ENCODE measurements at regions not wholly inside any gene's neighbourhood (a gene's known extent, or its start where the extent isn't known, plus 50 kb on each side); places are given as distances from the start of the nearest gene placed in this dataset.

GRCh38 chr11:111115890-111116289 lies 129.6 kb upstream of the POU2AF2 start:
- ChIA-PET POLR2A (no interaction called here), CTCF (no interaction called here)
- Mint-ChIP-seq H3K27ac (no peak overlapping the region), H3K4me3 (no peak overlapping the region), H3K4me1 (peaks cover 3% of the 10 kb centered on the region; the same call in 1 of the 2 replicates), H3K36me3 (no peaks in the 10 kb centered on the region), H3K27me3 (ENCODE audit: low read depth) (no peaks in the 10 kb centered on the region), H3K9me3 (no peaks in the 10 kb centered on the region)
- ATAC-seq: no peak
- no peak for DNase-seq (ENCODE audit: low spot score)
- TF ChIP-seq USF1 (CRISPR knock-in tag; IDR thresholded peaks at IDR 0.05): no peak
- TF ChIP-seq IRF2 (CRISPR knock-in tag; IDR thresholded peaks at IDR 0.05; ENCODE audit: borderline replicate concordance, low read depth): no peak
- no peak for TF ChIP-seq CBFB (CRISPR knock-in tag; IDR thresholded peaks at IDR 0.05; ENCODE audit: low read depth)
- no peak for TF ChIP-seq ZNF423 (CRISPR knock-in tag; IDR thresholded peaks at IDR 0.05)
- TF ChIP-seq SOX15 (CRISPR knock-in tag; IDR thresholded peaks at IDR 0.05): no peak
- TF ChIP-seq GABPB1 (CRISPR knock-in tag; IDR thresholded peaks at IDR 0.05): no peak
- TF ChIP-seq TEAD4 (CRISPR knock-in tag; IDR thresholded peaks at IDR 0.05): no peak
- TF ChIP-seq, protein P1, sequence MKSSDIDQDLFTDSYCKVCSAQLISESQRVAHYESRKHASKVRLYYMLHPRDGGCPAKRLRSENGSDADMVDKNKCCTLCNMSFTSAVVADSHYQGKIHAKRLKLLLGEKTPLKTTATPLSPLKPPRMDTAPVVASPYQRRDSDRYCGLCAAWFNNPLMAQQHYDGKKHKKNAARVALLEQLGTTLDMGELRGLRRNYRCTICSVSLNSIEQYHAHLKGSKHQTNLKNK (CRISPR knock-in tag; IDR thresholded peaks at IDR 0.05): no peak
- TF ChIP-seq ZNF396 (CRISPR knock-in tag; IDR thresholded peaks at IDR 0.05; ENCODE audit: borderline replicate concordance): no peak
- no peak for TF ChIP-seq MXD4 (CRISPR knock-in tag; IDR thresholded peaks at IDR 0.05; ENCODE audit: borderline replicate concordance)

- no peak for DNase-seq (ENCODE audit: low spot score)
- ChIA-PET CTCF (no interaction called here), POLR2A (no interaction called here)
- no peak for TF ChIP-seq ZNF396 (CRISPR knock-in tag; IDR thresholded peaks at IDR 0.05; ENCODE audit: borderline replicate concordance)
- no peak for TF ChIP-seq ESRRA (CRISPR knock-in tag; IDR thresholded peaks at IDR 0.05; ENCODE audit: borderline replicate concordance)
- no peak for TF ChIP-seq USF2 (CRISPR knock-in tag; IDR thresholded peaks at IDR 0.05)
- no peak for TF ChIP-seq TEAD1 (CRISPR knock-in tag; IDR thresholded peaks at IDR 0.05)
- TF ChIP-seq ZNF416 (CRISPR knock-in tag; IDR thresholded peaks at IDR 0.05): no peak
- TF ChIP-seq JUN (CRISPR knock-in tag; IDR thresholded peaks at IDR 0.05): no peak
- TF ChIP-seq JAZF1 (CRISPR knock-in tag; IDR thresholded peaks at IDR 0.05): no peak
- Mint-ChIP-seq H3K27ac (no peak overlapping the region), H3K4me3 (no peak overlapping the region), H3K36me3 (no peaks in the 10 kb centered on the region), H3K9me3 (no peaks in the 10 kb centered on the region), H3K4me1 (peaks cover 3% of the 10 kb centered on the region), H3K27me3 (ENCODE audit: low read depth) (no peaks in the 10 kb centered on the region)
- no peak for ATAC-seq
Measured at GRCh38 chr11:111114091-111114490, 131.4 kb upstream of the POU2AF2 start.

DNA sequence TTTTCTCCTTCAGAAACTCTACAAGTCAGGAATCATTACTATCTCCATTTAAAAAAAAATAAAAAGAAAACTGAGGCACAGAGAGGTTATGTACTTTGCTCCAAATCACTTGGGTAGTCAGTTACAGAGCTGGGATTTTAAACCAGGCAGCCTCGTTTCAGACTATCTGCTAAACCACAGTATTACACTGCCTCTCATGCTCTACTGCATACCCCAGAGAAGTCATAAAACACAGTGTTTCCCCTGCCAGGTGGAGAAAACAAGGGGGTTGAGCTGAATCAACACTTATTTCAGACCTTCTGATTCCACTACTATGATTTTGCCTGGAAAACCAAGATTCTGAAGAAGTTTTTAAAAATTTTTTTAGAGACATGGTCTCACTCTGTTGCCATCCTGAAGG lies 132.9 kb upstream of the POU2AF2 start:
- TF ChIP-seq NFYB (CRISPR knock-in tag; conservative IDR thresholded peaks at IDR 0.05; ENCODE audit: low read depth): no peak
- TF ChIP-seq PREB (CRISPR knock-in tag; IDR thresholded peaks at IDR 0.05; ENCODE audit: borderline replicate concordance): no peak
- TF ChIP-seq ATF3 (CRISPR knock-in tag; conservative IDR thresholded peaks at IDR 0.05): no peak
- no peak for TF ChIP-seq ZNF671 (CRISPR knock-in tag; IDR thresholded peaks at IDR 0.05)
- no peaks in the 10 kb centered on the region for H3K9me3 Mint-ChIP-seq
- ChIA-PET CTCF (no interaction called here), POLR2A (no interaction called here)
- ATAC-seq: no peak
- no peaks in the 10 kb centered on the region; the same call in 1 of the 2 replicates for H3K4me1 Mint-ChIP-seq
- no peaks in the 10 kb centered on the region for H3K27me3 Mint-ChIP-seq (ENCODE audit: low read depth)
- H3K27ac Mint-ChIP-seq: no peak overlapping the region
- no peak for DNase-seq (ENCODE audit: low spot score)
- H3K4me3 Mint-ChIP-seq: no peak overlapping the region
- no peaks in the 10 kb centered on the region for H3K36me3 Mint-ChIP-seq
